Lower leg skin (tissue), 4 donors: ENCODE measurements at regions not wholly inside any gene's neighbourhood (a gene's known extent, or its start where the extent isn't known, plus 50 kb on each side); places are given as distances from the start of the nearest gene placed in this dataset.
A peak's percentile ranks its signal among the peaks of the same experiment; 100 is the strongest.

Experiments
- DNase-seq, 2 donors: peaks; one replicate each; pipeline ENCODE4 v3.0.0-alpha.2; 2019; ENCODE audit warnings: low spot score in 2 of 2
- H3K4me3 ChIP-seq: fragments of 200-600 bp; sonication (generic); 2 replicates; pipeline ENCODE4 v1.5.1; 2017; ENCODE audit warnings: mild to moderate bottlenecking, low read depth; ENCODE audit not compliant: poor library complexity, severe bottlenecking
- POLR2A ChIP-seq, 2 donors: fragments of 450-650 bp; IDR thresholded peaks; one replicate each; pipeline ENCODE4 v1.6.1; 2016 to 2017; ENCODE audit warnings: antibody characterized with exemption in 2 of 2, mild to moderate bottlenecking in 1 of 2, moderate library complexity in 1 of 2
- WGBS, 2 donors: methylation state at CpG; one replicate each; pipeline ENCODE4 v1.1.5; 2018; 5-methylcytosine and 5-hydroxymethylcytosine counted together
- intact Hi-C: fragments of 100-400 bp; cut with DNase I; formaldehyde crosslinking; loops from one replicate; pipeline ENCODE4 v1.15.0; 2023; ENCODE audit warnings: low total_unique reads
- TF ChIP-seq, protein P1 (sequence below), 3 donors: fragments of 450-650 bp; IDR thresholded peaks; one replicate each; pipeline ENCODE4 v1.5.1; 2016; ENCODE audit warnings: antibody characterized with exemption in 3 of 3, mild to moderate bottlenecking in 3 of 3, moderate library complexity in 2 of 3

DNA sequence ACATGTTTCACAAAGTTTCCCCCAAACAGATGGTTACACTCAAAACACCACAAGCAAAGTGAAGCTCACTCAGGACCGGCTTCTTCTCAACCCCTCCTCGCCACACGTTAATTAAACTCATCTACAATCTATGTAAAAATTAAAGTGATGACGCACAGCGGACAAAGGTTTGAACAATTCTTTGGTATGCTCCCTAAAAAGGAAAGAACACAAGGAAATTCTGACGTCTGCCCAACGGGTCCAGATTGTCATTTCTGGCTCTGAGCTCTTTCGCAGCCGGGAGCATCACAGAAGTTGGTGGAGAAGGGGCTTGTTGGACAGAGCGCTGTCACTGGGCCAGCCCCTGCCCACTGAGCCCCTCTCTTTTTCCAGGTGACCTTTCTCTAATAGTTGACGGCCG is 173.7 kb upstream of the CHRNA7 start:
- WGBS, 2 donors = 86 to 88% methylated on average over 12 of the region's 12 CpGs
- DNase-seq = no peak
- intact Hi-C loops = no loop called here
- no peak for TF ChIP-seq POLR2A (IDR thresholded peaks at IDR 0.05)
- TF ChIP-seq, protein P1, sequence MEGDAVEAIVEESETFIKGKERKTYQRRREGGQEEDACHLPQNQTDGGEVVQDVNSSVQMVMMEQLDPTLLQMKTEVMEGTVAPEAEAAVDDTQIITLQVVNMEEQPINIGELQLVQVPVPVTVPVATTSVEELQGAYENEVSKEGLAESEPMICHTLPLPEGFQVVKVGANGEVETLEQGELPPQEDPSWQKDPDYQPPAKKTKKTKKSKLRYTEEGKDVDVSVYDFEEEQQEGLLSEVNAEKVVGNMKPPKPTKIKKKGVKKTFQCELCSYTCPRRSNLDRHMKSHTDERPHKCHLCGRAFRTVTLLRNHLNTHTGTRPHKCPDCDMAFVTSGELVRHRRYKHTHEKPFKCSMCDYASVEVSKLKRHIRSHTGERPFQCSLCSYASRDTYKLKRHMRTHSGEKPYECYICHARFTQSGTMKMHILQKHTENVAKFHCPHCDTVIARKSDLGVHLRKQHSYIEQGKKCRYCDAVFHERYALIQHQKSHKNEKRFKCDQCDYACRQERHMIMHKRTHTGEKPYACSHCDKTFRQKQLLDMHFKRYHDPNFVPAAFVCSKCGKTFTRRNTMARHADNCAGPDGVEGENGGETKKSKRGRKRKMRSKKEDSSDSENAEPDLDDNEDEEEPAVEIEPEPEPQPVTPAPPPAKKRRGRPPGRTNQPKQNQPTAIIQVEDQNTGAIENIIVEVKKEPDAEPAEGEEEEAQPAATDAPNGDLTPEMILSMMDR (IDR thresholded peaks at IDR 0.05) = no peak
- no peak overlapping the region for H3K4me3 ChIP-seq

DNA sequence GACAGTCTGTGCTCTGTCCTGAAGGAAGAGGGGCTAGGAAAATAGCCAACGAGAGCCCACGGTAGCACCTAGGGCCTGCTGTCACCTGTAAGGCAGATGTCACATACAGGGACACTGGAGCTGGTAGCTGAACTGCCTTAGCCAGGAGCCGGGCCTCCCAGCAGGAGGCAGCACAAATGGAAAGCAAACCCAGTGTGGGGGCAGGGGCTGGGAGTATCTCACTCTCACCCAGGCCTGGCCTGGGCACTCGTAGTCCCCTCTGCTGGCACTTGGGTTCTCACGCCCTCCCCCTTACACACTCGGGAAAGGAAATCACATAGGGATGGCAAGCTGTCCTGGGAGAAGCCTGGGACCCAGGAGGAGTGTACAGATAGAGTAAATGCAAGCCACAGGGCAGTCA is 173.1 kb upstream of the CHRNA7 start:
- no peak overlapping the region for H3K4me3 ChIP-seq
- WGBS, 2 donors = 55 to 67% methylated on average over 6 of the region's 6 CpGs
- intact Hi-C loops = no loop called here
- DNase-seq = no peak
- TF ChIP-seq POLR2A (IDR thresholded peaks at IDR 0.05) = no peak
- TF ChIP-seq, protein P1 (IDR thresholded peaks at IDR 0.05) = no peak

DNA sequence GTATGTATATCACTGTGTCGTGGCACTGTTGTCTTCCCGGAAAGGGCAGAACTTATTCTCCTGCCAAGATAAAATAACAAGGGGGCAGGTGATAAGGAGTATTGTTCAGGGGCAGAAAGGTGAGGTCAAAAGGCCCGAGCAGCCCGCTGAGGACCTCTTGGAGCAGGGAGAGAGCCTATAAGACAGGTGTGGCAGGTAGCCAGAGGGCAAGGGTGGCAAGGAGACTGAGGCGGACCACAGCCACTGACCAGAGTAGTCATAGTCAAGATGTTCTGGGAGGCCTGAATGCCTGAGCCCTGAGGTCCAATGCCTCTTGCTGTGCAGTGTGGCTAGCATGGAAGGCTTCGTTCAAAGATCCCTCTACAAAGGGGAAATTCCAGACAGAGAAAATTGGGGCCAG is 172.3 kb upstream of the CHRNA7 start:
- H3K4me3 ChIP-seq = no peak overlapping the region
- 74 to 77% methylated on average over 6 of the region's 6 CpGs for WGBS, 2 donors
- no peak for DNase-seq
- intact Hi-C loops = no loop called here
- TF ChIP-seq, protein P1 (IDR thresholded peaks at IDR 0.05) = no peak
- TF ChIP-seq POLR2A (IDR thresholded peaks at IDR 0.05) = no peak

DNA sequence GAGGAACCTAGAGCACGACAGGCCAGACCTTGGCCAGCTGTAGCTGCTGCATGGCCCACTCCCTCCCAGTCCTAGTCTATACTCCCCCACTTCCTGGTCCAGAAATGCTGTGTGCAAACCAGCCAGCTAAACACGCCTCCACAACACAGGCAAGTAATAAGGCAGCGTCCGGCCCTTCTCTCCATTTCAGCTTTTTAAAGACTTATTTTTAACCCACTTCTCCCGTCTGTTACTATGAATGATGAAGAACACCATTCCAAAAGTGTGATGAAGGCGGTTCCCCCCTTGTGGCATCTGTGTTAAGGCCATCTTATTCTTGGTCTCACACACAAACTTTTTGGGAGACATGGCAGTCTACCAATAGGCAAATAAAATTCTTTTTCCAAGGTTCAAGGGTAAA is 164.1 kb upstream of the CHRNA7 start:
- intact Hi-C loops = no loop called here
- WGBS, 2 donors = 80 to 85% methylated on average over 6 of the region's 6 CpGs
- DNase-seq = no peak

DNA sequence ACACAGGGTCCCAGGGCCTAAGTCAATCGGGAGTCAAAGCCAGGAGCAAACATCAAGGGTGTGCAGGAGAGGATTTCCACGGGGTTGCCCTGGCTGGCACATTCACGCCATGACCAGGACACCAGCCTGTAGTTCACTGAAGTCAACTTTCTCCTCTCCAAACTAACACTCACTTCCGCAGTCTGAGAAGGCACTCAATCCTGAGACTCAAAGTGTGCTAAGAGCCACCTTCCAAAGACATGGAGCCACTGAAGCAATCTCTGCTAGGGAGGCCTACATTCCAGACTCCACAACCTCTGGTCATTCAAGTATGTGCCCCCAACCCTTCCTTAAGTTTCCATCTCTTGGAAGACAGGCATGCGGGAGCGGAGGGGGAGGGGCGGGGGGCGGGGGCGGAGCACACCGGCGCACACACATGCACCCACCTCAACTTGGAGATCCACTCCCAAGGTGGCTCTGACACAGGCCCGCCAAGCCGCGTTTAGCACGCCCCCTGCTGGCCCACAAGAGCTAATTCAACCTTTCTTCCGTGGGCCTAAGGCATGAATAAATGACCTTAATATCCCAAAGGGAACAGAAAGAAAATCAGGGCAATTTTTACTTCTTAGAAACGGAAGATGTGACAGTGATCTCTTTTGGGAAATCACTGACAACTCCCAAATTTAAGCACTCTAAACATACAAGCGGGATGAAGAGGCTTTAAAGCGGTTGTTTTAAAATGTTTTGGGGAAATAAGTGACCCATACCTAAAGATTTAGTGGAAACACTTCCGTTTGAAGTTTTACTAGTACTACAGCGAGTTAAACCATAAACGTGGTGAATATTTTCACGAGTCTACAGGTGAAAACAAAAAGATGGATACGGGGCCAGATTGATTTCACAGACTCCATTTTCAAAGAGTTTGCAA is 162.5 kb upstream of the CHRNA7 start:
- WGBS, 2 donors = 31 to 32% methylated on average over 24 of the region's 24 CpGs
- H3K4me3 ChIP-seq = no peak overlapping the region
- TF ChIP-seq POLR2A (IDR thresholded peaks at IDR 0.05) = no peak
- TF ChIP-seq, protein P1 (IDR thresholded peaks at IDR 0.05) = no peak
- DNase-seq = peak in 1 of 2 donors; percentile 90
- intact Hi-C loops = no loop called here

More for the DNA sequence above, 164.1 kb upstream of the CHRNA7 start:
- no peak overlapping the region for H3K4me3 ChIP-seq
- TF ChIP-seq, protein P1 (IDR thresholded peaks at IDR 0.05) = no peak
- TF ChIP-seq POLR2A (IDR thresholded peaks at IDR 0.05) = no peak
